Brain microvascular endothelial cell (primary cell): ENCODE measurements at regions not wholly inside any gene's neighbourhood (a gene's known extent, or its start where the extent isn't known, plus 50 kb on each side); places are given as distances from the start of the nearest gene placed in this dataset.
A peak's percentile ranks its signal among the peaks of the same experiment; 100 is the strongest.

Experiments
- DNase-seq: peaks from one replicate; pipeline ENCODE4 v3.0.0-alpha.2; 2020
- H3K27ac ChIP-seq: fragments of 250-450 bp; sonication (Bioruptor Pico); 2 replicates; pipeline ENCODE4 v1.5.1; 2020; ENCODE audit warnings: mild to moderate bottlenecking, moderate library complexity
- H3K27me3 ChIP-seq: fragments of 250-450 bp; sonication (Bioruptor Pico); replicated peaks from 2 replicates; pipeline ENCODE4 v1.5.1; 2020; ENCODE audit warnings: mild to moderate bottlenecking
- H3K36me3 ChIP-seq: fragments of 250-450 bp; sonication (Bioruptor Pico); replicated peaks from 2 replicates; pipeline ENCODE4 v1.5.1; 2020; ENCODE audit warnings: mild to moderate bottlenecking
- H3K4me3 ChIP-seq: 2 replicates; pipeline ENCODE4 v1.5.1; 2011; ENCODE audit warnings: low read depth, mild to moderate bottlenecking, control low read depth, low read length, moderate library complexity
- CTCF ChIP-seq: IDR thresholded peaks from 2 replicates; pipeline ENCODE4 v1.5.1; 2011; ENCODE audit warnings: low read depth, mild to moderate bottlenecking, moderate library complexity, low read length, control low read depth, inconsistent platforms; ENCODE audit errors: missing control alignments
- in situ Hi-C: cut with HindIII; loops from 2 replicates; pipeline ENCODE4 v1.10.0; 2017; ENCODE audit warnings: low sequenced_read_pairs, low pct_ligation_motif_present

- Histone ChIP-seq H3K36me3 (no peaks in the 10 kb centered on the region), H3K27me3 (no peaks in the 10 kb centered on the region), H3K4me3 (no peak overlapping the region), H3K27ac (no peak overlapping the region)
- in situ Hi-C loops, result no loop called here
- TF ChIP-seq CTCF, result no peak
- no peak for DNase-seq
These were observed 194.6 kb upstream of the ZC3H12C start for GRCh38 chr11:109898592-109898991.

GRCh38 chr11:109902764-109903433 lies 190.3 kb upstream of the ZC3H12C start:
- Histone ChIP-seq H3K27ac (no peak overlapping the region), H3K36me3 (no peaks in the 10 kb centered on the region), H3K4me3 (no peak overlapping the region), H3K27me3 (no peaks in the 10 kb centered on the region)
- DNase-seq, result peak; percentile 40
- in situ Hi-C loops, result no loop called here
- TF ChIP-seq CTCF, result no peak

- Histone ChIP-seq H3K27me3 (no peaks in the 10 kb centered on the region), H3K4me3 (no peak overlapping the region), H3K27ac (no peak overlapping the region), H3K36me3 (no peaks in the 10 kb centered on the region)
- TF ChIP-seq CTCF, result no peak
- no peak for DNase-seq
- in situ Hi-C loops, result no loop called here
These were observed 181.7 kb upstream of the ZC3H12C start for GRCh38 chr11:109911488-109911887.

GRCh38 chr11:109914038-109914437 lies 179.2 kb upstream of the ZC3H12C start:
- no peak for TF ChIP-seq CTCF
- no peak overlapping the region for H3K27ac ChIP-seq
- in situ Hi-C loops, result no loop called here
- no peaks in the 10 kb centered on the region for H3K36me3 ChIP-seq
- no peak overlapping the region for H3K4me3 ChIP-seq
- DNase-seq, result no peak
- H3K27me3 ChIP-seq, result no peaks in the 10 kb centered on the region

- no peak overlapping the region for H3K4me3 ChIP-seq
- no peaks in the 10 kb centered on the region for H3K27me3 ChIP-seq
- TF ChIP-seq CTCF, result no peak
- DNase-seq, result peak; percentile 40
- in situ Hi-C loops, result no loop called here
- H3K27ac ChIP-seq, result peak overlapping the region; percentile 42
- no peaks in the 10 kb centered on the region for H3K36me3 ChIP-seq
These were observed 178.2 kb upstream of the ZC3H12C start for GRCh38 chr11:109914809-109915653.
